ENCODE measurements at regions not wholly inside any gene's neighbourhood (a gene's known extent, or its start where the extent isn't known, plus 50 kb on each side); places are given as distances from the start of the nearest gene placed in this dataset.
"Not testable (repeated sequence)": the region's sequence is repeated elsewhere in the genome, so short reads cannot be mapped to it uniquely, and the experiment has no call there.

DNA sequence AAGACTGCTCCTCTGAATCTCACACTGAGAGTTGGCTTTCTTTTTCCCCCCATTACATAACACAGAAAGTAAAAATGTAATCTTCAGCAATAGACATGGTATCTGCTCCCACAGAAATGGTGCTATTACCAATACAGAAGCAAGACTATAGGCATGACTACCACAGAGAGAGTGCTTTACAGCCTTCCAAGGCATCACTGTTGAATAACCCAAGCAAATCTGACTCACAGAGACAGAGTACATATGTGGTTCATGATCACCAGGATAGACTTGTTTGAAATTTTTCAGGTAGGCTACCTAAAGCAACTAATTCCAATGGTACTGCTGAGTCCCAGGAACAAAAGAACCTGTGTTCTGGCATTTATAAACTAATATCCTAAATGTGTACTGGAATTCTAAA is 1373.4 kb upstream of the C9orf72 start:
- no peak for DNase-seq

DNA sequence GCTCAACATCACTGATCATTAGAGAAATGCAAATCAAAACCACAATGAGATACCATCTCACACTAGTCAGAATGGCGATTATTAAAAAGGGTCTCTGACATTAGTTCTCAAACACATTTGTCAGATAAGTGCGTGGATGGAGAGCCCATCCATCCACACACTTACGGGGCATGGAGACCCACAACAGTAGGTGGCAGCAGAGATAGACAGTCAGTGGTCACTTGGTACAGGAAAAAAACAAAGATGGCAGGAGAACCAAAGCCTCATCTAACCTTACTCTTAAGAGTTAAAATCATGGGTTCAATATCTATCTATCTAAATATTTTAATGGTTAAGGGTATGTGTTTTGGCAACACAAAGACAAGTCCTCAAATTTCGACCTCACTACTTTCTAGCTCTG is 1378.7 kb upstream of the C9orf72 start:
- no peak for DNase-seq

DNA sequence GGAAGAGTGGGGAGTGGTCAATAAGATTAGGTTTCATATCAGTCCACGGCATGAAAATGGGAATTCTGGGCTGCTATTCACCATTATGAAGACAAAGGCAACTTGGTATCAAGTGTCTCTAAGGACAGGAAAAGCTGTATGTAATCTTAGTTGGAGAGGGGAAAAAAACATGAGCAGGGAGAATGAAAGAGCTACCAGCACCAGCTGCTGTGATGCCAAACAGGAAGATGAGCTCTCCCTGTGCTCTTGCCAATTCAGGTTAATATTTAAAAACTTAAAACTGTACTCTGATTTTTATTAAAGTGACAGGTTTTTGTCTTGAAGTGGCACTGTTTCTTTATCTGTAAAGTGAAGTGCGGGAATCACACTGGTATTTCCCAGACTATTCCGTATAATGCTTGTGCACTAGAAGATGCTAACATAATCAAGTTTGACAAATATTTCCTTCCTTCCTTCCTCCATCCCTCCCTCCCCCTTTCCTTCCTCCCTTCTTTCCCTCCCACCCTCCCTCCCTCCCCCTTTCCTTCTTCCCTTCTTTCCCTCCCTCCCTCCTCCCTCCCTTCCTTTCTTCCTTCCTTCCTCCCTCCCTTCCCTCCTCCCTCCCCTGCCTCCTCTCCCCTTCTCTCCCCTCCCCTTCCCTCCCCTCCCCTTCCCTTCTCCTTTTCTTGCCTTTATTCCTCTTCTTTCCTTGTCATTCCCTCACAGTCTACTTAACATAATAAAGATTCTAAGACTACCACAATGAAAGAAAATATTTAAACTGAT is 1383.0 kb upstream of the C9orf72 start:
- no peak for DNase-seq

DNA sequence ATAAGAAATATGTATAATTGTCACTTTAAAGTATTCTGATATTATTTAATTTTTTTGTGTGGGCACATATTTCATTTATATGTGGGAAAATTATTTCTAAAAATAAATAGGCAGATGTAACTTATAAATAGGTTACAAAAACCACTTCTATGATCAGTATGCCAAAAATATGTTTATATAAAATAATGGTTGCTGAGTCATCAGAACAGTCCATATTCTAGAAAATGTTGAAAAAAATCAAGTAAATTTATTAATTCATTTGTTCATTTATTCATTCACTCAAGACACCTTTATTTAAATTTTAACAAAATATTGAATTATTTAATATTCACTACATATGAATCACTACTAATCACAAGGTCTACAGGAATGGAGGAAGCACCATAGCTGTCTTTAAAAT is 1387.3 kb upstream of the C9orf72 start:
- DNase-seq = no peak

DNA sequence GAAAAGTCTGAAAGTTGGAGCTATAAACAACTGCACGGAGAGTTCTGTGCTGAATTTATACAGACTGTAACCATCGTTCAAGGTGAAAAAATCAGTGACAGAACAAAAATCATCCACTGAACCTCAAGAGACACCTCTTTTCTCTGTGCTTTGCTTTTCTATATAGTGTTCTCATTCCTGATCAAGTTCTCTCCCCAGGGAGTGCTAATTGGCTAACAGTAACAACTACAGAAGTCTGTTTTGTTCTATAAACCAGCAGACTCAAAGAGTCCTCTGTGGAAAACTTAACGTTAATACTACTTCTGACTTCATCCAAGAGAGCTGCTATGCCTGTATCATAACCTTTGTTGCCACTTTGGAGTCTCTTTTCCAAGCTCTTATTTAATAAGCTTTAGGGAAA is 1388.3 kb upstream of the C9orf72 start:
- DNase-seq = no peak

DNA sequence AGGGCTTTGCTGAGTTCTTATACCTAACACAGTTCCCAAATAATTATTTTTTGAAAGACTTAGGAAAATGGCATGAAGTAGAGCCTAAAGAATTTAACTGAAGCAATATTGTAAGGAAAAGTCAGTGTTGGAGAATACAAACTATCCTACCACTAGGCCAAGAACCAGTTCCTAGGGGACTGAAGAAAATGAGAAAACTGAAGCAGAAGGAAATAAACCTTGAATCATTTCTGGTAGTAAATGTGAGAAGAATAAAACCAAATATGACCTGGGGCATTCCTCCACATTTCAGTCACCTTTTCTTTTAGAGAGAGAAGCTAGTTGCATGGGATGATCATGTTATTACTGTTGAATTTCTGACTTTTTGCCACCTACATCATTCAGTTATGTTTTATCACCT is 1393.9 kb upstream of the C9orf72 start:
- DNase-seq = no peak

DNA sequence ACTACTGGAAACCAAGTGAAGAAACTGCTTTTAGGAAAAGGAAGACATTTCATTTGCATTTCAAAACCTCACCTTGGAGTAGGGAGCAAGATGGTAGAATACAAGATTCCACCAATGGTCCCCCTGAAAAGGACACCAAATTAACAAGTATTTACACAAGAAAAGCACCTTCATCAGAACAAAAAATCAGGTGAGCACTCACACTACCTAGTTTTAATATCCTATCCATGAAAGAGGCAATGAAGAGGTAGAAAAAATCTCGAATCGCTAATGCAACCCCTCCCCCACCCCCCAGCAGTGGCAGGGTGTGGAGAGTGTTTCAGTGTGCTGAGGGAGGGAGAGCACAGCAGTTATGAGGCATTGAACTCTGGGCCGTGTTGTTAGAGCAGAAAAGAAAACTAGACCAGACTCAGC is 1397.0 kb upstream of the C9orf72 start:
- DNase-seq = no peak

DNA sequence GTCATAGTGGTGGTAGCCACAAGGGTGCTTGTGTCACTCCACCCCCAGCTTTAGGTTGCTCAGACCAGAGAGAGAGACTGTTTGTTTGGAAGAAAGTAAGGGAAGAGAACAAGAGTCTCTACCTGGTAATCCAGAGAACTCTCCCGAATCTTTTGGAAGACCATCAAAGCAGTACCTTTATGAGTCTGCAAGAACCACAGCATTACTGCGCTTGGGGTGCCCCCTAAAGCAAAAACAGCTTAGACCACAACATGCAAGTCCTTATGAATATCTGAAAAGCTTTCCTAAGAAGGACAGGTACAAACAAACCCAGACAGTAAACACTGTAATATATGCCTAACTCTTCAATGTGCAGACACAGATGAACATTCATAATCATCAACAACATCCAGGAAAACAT is 1398.6 kb upstream of the C9orf72 start:
- no peak for DNase-seq

DNA sequence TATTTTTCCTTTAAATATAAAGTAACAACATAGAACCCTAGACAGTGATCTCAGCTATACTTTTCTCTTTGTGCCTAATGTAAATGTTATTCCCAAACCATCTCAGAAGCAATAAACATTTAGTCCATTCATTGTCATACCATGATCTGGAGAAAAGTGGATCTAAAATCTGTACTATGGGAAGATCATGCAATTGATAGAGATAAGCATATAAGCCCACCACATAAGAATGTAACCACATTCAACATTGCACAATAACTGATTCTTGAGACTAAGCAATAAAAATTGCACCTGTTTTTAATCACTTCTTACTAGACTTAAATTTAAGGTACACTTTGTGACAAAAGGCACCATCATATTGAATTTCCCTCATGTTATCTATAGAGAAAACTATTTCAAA is 1403.0 kb upstream of the C9orf72 start:
- DNase-seq = no peak

DNA sequence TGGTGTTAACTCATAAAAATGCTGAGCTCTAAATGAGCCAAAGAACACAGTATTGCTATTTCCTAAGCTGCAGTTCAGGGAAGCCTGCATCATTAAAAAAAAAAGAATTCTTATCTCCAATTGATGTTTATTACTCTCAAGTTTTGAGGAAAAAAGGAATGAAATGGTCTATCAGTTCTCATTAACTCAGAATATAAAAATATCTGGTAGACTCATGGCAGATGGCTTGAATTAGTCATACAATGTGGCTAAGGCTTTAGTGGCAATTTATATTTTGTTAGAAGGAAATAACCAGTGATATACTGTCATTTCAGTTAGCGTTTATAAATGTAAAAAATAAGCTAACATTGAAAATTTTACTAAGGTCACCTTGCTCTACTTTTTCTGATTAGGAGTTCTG is 1403.4 kb upstream of the C9orf72 start:
- DNase-seq = no peak

DNA sequence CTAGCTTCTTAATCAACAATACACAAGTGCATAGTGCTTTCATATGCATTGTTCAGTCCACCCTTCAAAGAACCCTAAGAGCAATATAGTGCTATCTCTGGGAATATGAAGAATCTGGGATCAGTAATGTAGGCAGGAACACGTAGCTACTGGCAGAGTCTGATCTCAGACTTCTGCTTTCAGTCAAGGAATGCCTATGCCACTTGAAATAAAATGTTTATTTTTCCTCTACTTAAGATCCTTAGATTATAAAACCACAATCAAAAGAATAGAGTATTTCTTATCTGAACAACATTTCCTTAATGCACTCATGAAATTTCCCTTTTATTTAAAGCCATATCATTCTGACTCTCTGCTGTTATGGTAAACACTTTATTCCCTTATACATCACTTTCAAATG is 1407.8 kb upstream of the C9orf72 start:
- DNase-seq = no peak

DNA sequence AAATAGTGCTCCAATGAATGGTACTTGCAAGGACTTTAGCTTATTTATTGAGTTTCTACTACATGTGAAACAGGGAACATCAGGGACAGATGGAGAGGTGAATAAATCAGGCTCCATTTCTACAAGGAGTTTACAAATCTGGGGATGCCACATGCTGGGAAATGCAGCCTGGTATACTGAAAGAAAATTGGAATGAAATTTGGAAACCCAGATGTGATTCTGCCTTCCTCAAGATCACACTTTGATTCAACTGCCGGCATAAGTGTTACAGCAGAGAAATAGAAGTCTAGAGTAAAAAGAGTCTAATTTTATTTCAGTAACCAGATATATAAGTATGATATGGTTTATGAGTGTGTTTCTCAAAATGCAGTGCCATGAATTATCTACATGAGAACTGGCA is 1408.4 kb upstream of the C9orf72 start:
- DNase-seq = no peak

DNA sequence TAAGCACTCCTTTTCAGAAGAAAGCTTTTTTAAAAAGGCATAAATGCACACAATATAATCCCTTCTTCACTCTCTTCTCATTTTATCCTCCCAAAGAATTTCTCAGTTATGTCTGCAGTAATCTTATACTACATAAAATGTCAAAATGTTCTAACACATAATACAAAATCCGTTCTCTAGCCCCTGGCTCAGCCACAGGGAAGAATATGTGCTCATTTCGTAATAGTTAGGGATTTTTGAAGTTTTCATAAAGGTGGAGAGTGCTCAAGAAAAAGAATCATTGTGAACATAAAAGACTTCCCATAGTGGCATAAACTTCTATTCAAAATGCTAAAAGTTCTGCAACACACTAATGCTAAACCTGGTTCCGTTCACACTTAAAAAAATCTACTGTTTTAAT is 1410.7 kb upstream of the C9orf72 start:
- no peak for DNase-seq

DNA sequence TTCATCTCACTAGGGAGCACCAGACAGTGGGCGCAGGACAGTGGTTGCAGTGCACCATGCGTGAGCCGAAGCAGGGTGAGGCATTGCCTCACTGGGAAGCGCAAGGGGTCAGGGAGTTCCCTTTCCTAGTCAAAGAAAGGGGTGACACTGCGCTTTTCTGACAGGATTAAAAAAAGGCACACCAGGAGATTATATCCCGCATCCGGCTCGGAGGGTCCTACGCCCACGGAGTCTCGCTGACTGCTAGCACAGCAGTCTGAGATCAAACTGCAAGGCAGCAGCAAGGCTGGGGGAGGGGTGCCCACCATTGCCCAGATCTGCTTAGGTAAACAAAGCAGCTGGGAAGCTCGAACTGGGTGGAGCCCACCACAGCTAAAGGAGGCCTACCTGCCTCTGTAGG is 1416.7 kb upstream of the C9orf72 start:
- DNase-seq = not testable (repeated sequence)

DNA sequence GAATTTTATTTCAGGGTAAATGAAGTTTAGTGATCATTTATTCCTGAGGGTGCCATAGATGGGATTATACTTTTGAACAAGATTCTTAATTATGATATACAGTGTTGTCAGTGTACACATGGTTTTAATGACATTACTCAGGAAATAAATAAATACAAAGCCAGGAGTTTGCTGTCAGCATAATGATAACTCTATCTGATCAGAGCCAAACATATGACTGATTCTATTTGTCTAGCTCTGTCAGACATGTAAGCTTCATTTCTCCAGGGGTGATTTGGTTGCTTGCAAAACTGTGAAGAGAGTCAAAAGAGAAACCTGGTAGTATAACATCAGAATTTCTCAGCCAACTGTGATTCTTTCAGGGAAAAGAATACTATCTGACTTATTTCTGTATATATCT is 1425.8 kb upstream of the C9orf72 start:
- DNase-seq = no peak

DNA sequence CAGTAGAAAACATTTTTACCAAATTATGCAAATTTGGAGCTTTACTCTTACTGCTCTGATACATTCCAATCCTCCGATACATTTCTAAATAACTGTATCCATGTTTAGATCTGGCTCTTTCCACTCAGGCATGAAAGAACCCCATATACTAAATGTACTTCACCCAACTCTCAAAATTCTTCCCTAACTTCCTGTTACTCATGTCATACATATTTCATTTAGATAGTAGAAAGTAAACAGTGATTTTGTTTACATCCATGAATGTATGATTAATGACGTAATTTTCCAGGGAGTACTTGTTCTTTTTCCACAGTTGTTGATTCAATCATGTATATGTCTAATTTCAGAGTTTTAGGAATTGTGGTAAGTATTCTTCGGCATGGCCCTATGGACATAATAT is 1426.5 kb upstream of the C9orf72 start:
- DNase-seq = no peak

DNA sequence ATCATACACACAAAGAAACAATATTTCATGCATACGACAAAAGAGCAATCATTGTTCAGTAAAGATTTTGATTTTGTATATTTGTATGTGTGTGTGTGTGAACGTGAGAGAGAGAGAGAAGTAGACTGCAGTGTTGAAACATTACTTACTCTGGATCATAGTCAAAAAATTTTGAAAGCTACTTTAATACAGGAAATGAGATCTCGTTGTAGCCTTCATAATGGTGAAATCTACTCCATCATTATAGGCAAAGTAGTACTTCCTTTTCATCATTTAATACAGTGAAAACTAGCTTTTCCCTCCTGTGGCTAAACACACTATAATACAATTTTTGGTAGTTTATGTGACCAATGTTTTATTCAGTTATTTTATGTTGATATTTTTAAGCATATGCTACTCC is 1427.7 kb upstream of the C9orf72 start:
- DNase-seq = no peak

DNA sequence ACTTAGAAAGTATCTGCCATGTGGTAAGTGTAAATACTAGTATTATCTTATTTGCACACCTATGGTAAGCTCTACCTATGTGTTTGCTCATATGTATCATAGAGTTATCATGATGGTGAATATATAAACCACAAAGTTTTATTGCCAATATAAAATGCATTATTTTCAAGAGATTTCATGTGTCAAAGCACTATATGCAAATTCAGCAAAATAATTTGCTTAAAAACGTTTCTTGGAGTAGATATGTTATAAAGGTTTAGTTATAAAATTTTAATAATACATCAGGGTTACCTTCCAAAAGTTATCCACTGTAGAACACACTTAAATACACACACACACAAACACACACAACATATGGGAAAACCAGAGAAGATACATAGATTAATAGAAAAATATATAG is 1431.7 kb upstream of the C9orf72 start:
- DNase-seq = no peak

DNA sequence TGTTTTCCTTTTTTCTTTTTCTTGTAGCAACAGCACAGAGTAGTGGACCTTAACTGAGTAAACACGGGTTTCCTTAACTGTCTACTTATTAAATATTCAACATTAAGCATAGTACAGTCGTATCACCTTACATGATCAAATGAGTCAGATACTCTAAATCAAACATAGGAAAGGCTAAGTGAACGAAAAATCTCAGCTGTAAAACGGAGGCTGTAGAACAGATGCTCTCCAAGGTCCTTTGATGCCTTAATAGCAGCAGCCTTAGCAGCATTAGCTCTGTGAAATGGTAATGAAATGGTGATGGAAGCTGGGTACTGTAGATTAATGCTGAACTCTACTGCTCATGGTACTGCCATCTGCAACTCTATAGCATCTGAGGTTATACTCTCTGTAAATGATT is 1433.3 kb upstream of the C9orf72 start:
- DNase-seq = no peak

DNA sequence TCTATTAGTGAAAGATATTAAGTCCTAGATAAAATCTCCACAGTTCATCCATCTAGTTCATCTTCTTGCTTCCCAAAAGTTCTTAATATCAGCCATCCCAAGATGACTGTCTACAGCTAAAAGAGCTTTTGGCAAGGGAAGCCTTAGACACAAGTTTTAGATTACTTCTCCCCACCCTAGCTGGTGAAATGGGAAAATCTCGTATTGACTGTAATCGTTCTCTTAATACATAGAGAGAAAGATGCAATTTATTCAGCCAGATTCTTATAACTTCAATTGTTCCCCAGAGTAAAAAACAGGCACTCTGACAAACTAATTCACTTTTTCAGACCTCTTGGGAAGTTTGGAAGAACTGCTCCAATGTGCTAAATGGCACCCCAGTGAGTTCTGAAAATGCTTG is 1439.6 kb upstream of the C9orf72 start:
- no peak for DNase-seq

DNA sequence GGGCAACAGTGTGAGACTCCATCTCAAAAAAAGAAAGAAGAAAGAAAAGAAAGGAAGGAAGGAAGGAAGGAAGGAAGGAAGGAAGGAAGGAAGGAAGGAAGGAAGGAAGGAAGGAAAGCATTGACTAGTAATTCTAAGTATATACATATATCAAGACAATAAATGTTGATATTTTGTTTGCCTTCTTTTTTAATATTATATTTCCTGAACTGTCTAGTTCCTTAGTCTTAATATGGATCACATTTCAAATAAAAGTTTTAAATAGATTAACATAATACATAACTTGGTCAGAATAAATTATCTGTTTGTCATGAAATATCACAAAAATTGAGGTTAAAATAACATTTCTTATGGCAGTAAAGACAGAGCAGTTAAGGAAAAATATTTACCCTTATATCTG is 1448.4 kb upstream of the C9orf72 start:
- DNase-seq = no peak

DNA sequence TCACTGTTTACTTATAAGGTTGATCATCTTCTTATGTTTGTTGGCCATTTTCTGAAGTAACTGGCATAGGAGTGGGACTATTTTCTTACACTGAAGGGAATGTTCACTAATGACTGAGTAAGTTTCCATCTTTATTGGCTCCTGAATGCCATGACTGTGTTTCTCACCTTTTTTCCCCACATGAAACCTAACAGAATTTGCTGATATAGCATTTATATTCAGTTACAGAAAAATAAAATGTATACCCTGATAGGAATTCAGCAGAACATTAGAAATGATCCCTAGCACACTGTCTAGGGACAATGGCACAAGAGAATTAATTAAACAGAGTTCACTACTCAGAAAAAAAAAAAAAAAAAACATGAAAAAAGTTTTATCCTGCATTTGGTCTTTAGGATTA is 1465.1 kb upstream of the C9orf72 start:
- no peak for DNase-seq

DNA sequence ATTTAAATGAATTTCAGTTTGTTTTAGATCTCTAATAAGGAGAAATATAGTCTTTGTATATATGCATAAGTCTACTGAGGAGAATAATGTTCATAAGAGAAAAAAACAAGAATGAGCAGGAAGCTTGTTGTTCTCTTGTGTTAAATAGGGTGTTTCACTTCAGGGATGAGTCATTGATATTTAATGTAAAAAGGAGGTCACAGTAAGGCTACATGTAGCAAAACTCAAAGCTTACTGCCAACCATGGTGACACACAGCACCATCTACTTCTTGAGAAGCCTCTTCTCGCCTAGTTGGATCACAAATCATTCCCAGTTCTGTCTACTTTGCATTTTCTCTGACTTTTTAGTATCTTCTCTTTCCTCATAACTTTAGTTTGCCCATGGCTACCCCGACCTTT is 1466.0 kb upstream of the C9orf72 start:
- DNase-seq = no peak

DNA sequence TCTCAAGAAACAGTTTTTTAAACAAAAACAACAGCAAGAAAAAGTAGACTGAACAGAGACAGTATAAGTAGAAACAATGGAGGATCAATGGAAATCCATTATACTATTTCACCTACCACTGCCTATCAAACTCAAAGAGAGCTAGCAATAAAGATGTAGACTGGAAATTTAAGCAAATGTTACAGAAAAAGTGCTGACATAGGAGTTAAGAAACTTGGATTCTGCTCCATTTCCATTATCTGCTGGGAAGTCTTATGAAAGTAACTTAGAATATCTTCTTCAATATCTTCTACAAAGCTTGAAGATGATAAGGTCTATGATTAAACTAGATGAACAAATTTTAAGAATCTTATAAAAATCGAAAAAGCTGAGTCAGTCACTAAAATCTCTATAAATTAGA is 1469.8 kb upstream of the C9orf72 start:
- DNase-seq = no peak

DNA sequence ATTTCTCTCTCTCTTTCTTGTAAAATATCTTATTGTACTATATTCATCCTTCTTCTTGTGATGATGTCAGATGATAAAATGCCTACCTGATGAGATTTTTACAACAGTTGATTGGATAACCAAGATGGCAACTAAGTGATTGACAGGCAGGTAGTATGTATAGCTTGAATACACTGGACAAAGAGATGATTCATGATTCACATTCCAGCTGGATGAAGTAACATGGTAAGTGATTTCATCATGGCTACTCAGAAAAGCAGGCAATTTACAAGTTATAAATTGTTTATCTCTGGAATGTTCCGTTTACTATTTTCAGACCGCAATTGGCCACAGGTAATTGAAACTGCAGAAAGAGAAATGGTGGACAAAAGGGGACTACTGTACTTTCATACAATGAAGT is 1471.7 kb upstream of the C9orf72 start:
- no peak for DNase-seq

DNA sequence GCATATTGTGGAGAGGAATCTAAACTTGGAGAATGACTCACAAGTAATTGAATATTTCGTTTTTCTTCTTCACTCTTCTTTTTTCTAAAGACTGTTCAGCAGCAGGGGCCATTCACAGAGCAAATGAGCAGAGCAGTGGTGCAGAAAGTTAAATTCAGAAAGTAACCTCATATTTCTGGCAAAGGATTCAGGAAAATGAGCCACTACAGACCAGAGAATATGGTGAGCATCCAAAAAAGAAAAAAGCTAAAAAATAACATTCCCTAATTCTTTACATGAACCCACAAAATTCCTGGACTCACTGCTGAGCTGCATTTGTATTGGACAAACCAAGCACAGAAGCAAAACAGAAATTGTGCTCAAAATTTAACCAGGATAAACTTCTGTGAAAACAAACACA is 1486.8 kb upstream of the C9orf72 start:
- no peak for DNase-seq

Measured in activated CD8-positive, alpha-beta memory T cell treated with anti-CD3 and anti-CD28 coated beads for 24 hours (primary cell).